D721Med (cell line): ENCODE measurements at regions not wholly inside any gene's neighbourhood (a gene's known extent, or its start where the extent isn't known, plus 50 kb on each side); places are given as distances from the start of the nearest gene placed in this dataset.

Source experiments
- DNase-seq: peaks from one replicate; pipeline ENCODE4 v3.0.0; 2011; ENCODE audit warnings: low spot score; ENCODE audit not compliant: insufficient read length
- FAIRE-seq: peaks from 2 replicates; lab custom pipeline; 2011; peaks lifted over from hg19 to GRCh38; lab: Jason Lieb, UNC
- TF ChIP-seq, protein P1 (sequence below): IDR thresholded peaks from 2 replicates; pipeline ENCODE4 v1.5.1; 2012; ENCODE audit warnings: mild to moderate bottlenecking, control low read depth; ENCODE audit not compliant: insufficient read depth; ENCODE audit errors: missing control alignments

- no peak for FAIRE-seq
These were observed 72.4 kb upstream of the NBEA start for GRCh38 chr13:34869696-34870095.

GRCh38 chr13:34878329-34878728 is 63.7 kb upstream of the NBEA start:
- DNase-seq (no peak), FAIRE-seq (no peak)
- TF ChIP-seq, protein P1, sequence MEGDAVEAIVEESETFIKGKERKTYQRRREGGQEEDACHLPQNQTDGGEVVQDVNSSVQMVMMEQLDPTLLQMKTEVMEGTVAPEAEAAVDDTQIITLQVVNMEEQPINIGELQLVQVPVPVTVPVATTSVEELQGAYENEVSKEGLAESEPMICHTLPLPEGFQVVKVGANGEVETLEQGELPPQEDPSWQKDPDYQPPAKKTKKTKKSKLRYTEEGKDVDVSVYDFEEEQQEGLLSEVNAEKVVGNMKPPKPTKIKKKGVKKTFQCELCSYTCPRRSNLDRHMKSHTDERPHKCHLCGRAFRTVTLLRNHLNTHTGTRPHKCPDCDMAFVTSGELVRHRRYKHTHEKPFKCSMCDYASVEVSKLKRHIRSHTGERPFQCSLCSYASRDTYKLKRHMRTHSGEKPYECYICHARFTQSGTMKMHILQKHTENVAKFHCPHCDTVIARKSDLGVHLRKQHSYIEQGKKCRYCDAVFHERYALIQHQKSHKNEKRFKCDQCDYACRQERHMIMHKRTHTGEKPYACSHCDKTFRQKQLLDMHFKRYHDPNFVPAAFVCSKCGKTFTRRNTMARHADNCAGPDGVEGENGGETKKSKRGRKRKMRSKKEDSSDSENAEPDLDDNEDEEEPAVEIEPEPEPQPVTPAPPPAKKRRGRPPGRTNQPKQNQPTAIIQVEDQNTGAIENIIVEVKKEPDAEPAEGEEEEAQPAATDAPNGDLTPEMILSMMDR: no peak

More at GRCh38 chr13:34869696-34870095, 72.4 kb upstream of the NBEA start:
- TF ChIP-seq, protein P1: no peak
- DNase-seq: no peak

DNA sequence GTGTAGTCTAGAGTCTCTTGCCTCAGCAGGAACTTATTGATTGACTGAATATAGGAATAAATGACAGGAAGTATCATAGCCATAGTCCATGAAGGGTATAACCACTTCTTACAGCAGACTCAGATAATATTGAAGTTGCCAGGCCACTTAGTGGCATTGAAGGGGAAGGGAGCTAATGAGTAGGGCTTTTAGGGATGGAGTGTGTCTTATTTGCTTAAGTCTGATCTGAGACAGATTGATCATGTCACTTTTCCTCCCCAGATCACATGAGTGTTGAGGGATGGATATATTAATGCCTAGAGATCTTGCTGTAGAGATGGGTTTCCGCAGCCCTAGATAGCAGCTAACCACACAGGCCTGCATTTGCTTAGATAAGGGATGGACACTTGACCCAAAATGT is 62.2 kb upstream of the NBEA start:
- TF ChIP-seq, protein P1: no peak
- FAIRE-seq (no peak), DNase-seq (no peak)

- FAIRE-seq (no peak), DNase-seq (no peak)
- TF ChIP-seq, protein P1: no peak
These were observed 60.6 kb upstream of the NBEA start for GRCh38 chr13:34881494-34881893.

- TF ChIP-seq, protein P1: no peak
- DNase-seq (no peak), FAIRE-seq (no peak)
These were observed 58.7 kb upstream of the NBEA start for GRCh38 chr13:34883396-34883795.

DNA sequence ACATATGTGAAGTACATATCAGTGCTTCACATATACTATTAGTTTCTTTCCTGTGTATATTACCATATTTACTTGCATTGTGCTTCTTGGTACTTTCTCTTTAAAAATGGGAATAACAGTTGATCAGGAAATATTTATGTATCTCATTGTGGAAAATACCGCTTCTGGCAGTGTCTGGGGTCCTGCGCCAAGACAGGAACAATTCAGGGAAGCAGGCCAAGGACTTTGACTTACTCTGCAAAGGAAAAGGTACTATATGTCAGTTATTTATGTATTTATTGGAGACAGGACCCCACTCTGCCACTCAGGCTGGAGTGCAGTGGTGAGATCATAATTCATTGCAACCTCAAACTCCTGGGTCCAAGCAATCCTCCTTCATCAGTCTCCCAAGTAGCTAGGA is 57.7 kb upstream of the NBEA start:
- TF ChIP-seq, protein P1: no peak
- DNase-seq (no peak), FAIRE-seq (no peak)

DNA sequence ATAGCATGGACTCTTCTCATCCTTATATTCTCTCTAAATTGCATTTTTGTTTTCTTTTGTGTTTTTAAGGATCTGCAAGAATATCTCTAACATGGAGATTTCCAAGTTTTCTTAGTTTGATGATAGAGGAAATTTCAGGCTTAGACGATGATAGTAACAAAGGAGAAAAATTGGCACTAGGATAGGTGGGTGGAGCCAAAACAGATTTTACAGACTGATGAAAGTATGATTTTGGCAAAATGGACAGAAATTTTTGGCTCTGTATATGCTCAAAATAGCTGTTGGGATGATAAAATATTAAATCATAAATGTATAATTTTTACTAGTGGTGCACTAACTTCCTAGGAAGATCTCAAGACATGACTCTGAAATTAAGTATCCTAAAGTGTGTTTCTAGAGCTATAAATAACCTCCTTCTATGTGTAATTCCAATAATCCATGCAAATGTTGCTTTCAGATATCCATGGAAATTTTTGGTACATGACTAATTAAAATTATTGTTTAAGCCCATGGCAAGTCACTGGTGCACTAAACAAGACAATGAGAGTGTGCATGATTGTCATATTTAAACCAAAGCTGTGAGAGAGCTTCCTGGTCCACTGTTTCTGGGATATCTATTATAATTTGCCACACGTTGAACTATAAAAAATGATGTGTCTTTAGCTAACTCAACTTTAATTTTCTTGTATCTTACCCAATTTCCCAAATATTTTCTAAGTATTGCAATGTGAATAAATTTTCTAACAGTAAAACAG is 55.8 kb upstream of the NBEA start:
- TF ChIP-seq, protein P1: no peak
- DNase-seq: no peak
- no peak for FAIRE-seq
